Memory B cell (primary cell): ENCODE measurements at regions not wholly inside any gene's neighbourhood (a gene's known extent, or its start where the extent isn't known, plus 50 kb on each side); places are given as distances from the start of the nearest gene placed in this dataset.
"Not testable (repeated sequence)": the region's sequence is repeated elsewhere in the genome, so short reads cannot be mapped to it uniquely, and the experiment has no call there.

Experiments
- ATAC-seq: fragments of 150-1000 bp; cut with Tn5 transposase; 2 replicates; pipeline ENCODE4 v1.10.0; 2021; ENCODE audit warnings: low read depth, mild to moderate bottlenecking, moderate library complexity
- DNase-seq, 2 donors: peaks; one replicate each; pipeline ENCODE4 v3.0.0; 2022; ENCODE audit warnings: low spot score in 2 of 2
- H3K27ac Mint-ChIP-seq: one replicate; pipeline ENCODE4 v1.8.0; 2022; ENCODE audit warnings: mild to moderate bottlenecking, moderate library complexity, mixed read lengths
- H3K27me3 Mint-ChIP-seq: one replicate; pipeline ENCODE4 v1.8.0; 2022; ENCODE audit warnings: mixed read lengths
- H3K36me3 Mint-ChIP-seq: one replicate; pipeline ENCODE4 v1.8.0; 2022; ENCODE audit warnings: mild to moderate bottlenecking, mixed read lengths
- H3K4me1 Mint-ChIP-seq: one replicate; pipeline ENCODE4 v1.8.0; 2022; ENCODE audit warnings: mixed read lengths
- H3K4me3 Mint-ChIP-seq: one replicate; pipeline ENCODE4 v1.8.0; 2022; ENCODE audit warnings: mild to moderate bottlenecking, moderate library complexity, mixed read lengths
- H3K9me3 Mint-ChIP-seq: one replicate; pipeline ENCODE4 v1.8.0; 2022; ENCODE audit warnings: mixed read lengths

DNA sequence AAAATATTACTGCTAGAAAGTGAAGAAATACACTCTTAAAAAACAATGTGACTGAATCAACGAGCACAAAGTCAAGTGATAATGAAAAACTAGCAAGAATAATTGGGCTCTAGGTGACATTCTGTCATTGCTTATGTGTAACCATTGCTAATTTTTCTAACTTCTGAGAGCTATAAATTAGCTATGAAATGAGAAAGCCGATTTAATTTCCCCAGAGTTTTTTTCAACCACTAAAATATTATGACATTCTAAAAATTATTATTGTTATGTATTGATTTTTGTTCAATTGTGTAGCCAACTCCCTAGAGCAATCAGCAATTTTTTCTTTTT, 458.6 kb upstream of the ATXN8OS start:
- Mint-ChIP-seq H3K9me3 (no peaks in the 10 kb centered on the region), H3K36me3 (no peaks in the 10 kb centered on the region), H3K27ac (no peak overlapping the region), H3K4me1 (no peaks in the 10 kb centered on the region), H3K27me3 (no peaks in the 10 kb centered on the region), H3K4me3 (no peak overlapping the region)
- no peak for DNase-seq
- ATAC-seq, result no peak

DNA sequence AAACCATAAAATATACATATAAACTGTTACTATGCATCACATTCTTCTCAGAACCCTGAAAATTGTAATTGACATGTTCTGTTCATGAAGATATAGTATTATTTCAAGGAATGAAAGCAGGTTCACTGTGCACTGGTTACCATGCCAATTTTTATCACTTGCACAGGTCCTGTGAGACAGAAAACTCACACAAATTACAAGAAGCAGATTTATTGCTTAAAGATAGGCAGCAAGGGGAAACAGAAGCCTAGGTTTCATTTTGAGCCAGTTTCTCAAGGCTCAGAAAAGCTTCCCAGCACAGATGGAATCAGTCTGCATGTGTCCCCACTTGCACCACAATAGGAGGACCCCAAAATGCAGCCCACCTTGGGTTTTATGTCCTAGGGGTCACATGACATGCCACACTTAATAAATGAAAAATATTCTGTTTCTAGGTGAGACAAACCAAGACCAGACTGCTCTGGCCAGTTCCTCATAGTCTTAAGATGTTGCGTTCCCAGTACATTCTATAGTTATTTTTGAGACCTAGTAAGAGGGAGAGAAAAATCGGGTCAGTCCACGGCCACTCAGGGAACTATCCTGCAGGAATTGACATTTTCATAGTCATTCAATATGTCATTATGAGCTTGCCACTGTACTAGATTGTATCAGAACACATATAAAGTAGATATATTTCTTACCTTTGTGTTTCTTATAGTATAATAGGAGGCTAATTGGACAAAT, 459.1 kb upstream of the ATXN8OS start:
- H3K4me1 Mint-ChIP-seq, result no peaks in the 10 kb centered on the region
- ATAC-seq, result no peak

DNA sequence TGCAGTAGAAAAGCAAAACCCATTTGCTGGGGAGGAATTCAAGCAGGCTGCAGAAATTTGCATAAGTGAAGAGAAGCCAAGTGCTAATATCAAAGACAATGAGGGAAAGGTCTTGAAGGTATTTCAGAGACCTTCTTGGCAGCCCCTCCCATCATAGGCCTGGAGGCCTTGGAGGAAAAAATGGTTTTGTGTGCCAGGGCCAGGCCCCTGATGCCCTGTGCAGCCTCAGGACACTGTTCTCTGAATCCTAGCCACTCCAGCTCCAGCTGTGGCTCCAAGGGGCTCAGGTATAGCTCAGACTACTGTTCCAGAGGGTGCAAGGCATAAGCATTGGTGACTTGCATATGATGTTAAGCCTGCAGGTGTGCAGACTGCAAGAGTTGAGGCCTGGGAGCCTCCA, 463.2 kb upstream of the ATXN8OS start:
- Mint-ChIP-seq H3K27me3 (no peaks in the 10 kb centered on the region), H3K9me3 (peaks cover 1% of the 10 kb centered on the region), H3K36me3 (no peaks in the 10 kb centered on the region), H3K27ac (no peak overlapping the region), H3K4me1 (no peaks in the 10 kb centered on the region), H3K4me3 (no peak overlapping the region)
- DNase-seq (no peak), ATAC-seq (no peak)

More for the DNA sequence above, 459.1 kb upstream of the ATXN8OS start:
- no peak for DNase-seq
- Mint-ChIP-seq H3K27me3 (no peaks in the 10 kb centered on the region), H3K4me3 (no peak overlapping the region), H3K27ac (no peak overlapping the region), H3K9me3 (no peaks in the 10 kb centered on the region), H3K36me3 (no peaks in the 10 kb centered on the region)

DNA sequence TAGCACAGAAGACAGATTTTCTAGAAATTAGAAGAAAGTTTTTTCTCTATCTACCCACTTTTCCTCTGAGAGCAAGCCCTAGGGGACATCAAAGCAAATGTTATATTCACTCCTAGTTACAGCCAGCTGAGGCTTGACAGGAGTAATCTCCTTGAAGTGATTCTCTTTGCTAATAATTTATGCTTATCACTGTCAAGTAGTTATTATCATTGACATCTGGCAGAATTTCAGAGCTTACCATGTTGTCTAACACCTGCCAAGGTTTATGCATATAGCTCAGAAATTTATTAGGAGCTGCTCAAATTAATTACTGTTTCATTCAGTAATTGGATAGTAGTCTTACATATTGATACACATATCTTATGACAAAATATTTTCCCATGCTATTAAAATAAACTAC, 465.9 kb upstream of the ATXN8OS start:
- Mint-ChIP-seq H3K36me3 (no peaks in the 10 kb centered on the region), H3K4me1 (no peaks in the 10 kb centered on the region), H3K27ac (no peak overlapping the region), H3K9me3 (peaks cover 3% of the 10 kb centered on the region), H3K27me3 (no peaks in the 10 kb centered on the region), H3K4me3 (no peak overlapping the region)
- DNase-seq, result no peak
- ATAC-seq, result no peak

DNA sequence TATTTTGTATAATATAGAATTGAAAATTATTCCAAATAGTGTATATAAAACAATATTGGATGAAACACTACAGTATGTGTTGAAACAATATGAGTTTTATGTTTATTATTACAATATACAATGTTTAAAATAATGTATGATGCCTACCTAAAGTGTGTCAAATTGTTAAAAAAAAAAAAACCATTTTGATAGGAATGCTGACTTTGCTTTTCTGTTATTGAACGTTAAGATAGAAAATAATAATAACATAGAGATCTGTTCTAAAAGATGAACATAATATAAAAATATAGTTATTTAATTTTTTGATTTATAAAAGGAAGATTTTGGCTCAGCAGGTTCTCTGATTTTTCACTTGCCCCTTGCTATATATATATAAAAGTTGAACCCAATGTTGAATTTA, 474.6 kb upstream of the ATXN8OS start:
- Mint-ChIP-seq H3K36me3 (no peaks in the 10 kb centered on the region), H3K9me3 (peaks cover 2% of the 10 kb centered on the region), H3K27me3 (no peaks in the 10 kb centered on the region), H3K27ac (no peak overlapping the region), H3K4me1 (no peaks in the 10 kb centered on the region), H3K4me3 (no peak overlapping the region)
- DNase-seq (no peak), ATAC-seq (no peak)

DNA sequence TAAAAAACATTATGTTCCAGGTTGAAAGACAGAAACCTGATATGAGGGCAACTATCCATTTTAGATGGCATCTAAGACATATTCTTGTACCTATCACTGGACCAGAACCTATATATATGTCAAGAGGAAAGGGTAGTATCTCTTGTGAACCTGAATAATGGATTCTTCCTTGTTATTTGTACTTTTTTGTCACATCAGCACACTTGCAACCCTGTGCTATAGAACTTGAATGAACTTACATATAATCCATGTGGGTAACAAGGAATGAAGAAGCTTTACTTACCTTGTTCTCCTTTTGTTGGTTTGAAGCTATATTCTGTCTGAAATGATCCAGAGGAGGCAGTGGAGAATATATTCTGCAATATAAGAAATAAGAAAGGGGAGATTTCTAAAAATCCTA, 483.7 kb upstream of the ATXN8OS start:
- ATAC-seq (no peak), DNase-seq (no peak)
- Mint-ChIP-seq H3K9me3 (peaks cover 3% of the 10 kb centered on the region), H3K27me3 (no peaks in the 10 kb centered on the region), H3K27ac (no peak overlapping the region), H3K36me3 (no peaks in the 10 kb centered on the region), H3K4me1 (no peaks in the 10 kb centered on the region), H3K4me3 (no peak overlapping the region)

DNA sequence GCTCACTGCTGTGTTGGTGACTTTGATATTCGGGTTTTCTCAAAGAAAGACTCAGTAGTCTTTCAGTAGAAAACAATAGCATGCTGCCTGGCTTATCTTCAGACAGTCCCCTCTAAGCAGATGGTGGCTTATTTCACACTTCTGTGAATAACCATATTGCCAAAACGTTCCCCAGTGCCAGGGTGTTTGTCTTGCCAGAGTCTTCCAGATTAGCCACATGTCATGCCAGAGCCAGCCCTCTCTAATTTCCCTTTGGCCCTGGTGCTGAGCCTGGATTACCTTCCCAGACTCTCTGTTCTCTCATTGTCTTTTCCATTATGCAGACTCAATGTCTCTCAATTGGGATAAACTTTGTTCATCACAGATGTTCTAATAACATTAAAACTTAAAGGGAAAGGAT, 488.0 kb upstream of the ATXN8OS start:
- H3K27ac Mint-ChIP-seq, result no peak overlapping the region
- DNase-seq (no peak), ATAC-seq (no peak)
- H3K36me3 Mint-ChIP-seq, result no peaks in the 10 kb centered on the region
- peaks cover 1% of the 10 kb centered on the region for H3K9me3 Mint-ChIP-seq
- no peaks in the 10 kb centered on the region for H3K4me1 Mint-ChIP-seq
- no peak overlapping the region for H3K4me3 Mint-ChIP-seq
- no peaks in the 10 kb centered on the region for H3K27me3 Mint-ChIP-seq

DNA sequence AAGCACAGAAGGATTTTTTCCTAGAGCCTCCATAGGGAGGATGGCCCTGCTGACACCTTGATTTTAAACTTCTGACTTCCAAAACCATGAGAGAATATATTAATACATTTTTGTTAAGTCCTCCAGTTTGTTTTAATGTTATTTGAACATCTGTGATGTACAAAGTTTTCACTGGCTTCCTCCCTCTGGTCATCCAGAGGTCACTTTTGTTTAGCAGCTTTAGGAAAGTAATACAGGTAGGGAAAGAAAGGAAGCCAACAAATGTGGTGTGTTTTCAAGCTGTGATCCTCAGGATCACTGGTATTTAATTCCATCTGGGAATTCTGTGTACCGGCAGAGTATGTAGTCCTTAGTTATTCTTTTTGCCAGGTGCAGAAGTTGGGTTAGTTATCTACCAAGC, 488.8 kb upstream of the ATXN8OS start:
- Mint-ChIP-seq H3K27me3 (no peaks in the 10 kb centered on the region), H3K4me1 (no peaks in the 10 kb centered on the region), H3K9me3 (peaks cover 3% of the 10 kb centered on the region), H3K27ac (no peak overlapping the region), H3K36me3 (no peaks in the 10 kb centered on the region), H3K4me3 (no peak overlapping the region)
- ATAC-seq (no peak), DNase-seq (no peak)

DNA sequence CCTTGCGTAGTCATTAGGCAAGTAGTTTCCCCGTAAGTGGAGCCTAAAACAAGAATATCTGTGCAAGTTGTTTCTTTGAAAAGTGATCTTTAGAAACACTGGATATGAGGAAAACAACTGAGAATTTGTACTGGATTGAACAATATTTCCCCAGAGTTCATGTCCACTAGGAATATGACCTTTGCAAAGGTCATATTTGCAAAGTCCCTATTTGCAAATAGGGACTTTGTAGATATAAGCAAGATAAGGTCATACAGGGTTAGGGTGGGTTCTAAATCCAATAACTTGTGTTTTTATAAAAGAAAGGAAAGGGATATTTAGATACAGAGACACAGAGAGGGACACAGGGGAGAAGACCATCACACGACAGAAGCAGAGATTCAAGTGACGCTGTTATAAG, 489.2 kb upstream of the ATXN8OS start:
- Mint-ChIP-seq H3K9me3 (peaks cover 3% of the 10 kb centered on the region), H3K27me3 (no peaks in the 10 kb centered on the region), H3K36me3 (no peaks in the 10 kb centered on the region), H3K27ac (no peak overlapping the region), H3K4me3 (no peak overlapping the region), H3K4me1 (no peaks in the 10 kb centered on the region)
- ATAC-seq, result no peak
- DNase-seq, result no peak

DNA sequence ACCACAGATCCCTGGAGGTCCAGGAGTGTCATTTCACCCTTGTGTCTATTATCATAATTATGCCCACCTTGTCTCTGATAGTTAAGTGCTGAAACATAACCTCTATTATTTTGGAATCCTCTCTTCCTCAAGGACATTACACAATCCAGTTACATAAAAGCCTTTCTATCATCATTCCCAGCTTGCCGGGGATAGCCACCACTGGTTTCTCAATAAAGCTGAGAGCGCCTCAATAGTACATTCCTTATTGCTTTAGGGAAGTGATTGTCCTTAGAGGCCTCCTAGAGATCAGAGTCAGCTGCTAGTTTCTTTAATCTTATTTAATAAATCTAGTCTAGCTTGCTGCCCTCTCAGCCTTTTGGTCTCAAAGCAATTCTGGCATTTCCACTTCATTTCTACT, 490.0 kb upstream of the ATXN8OS start:
- no peak for DNase-seq
- no peaks in the 10 kb centered on the region for H3K36me3 Mint-ChIP-seq
- no peak for ATAC-seq
- H3K4me1 Mint-ChIP-seq, result no peaks in the 10 kb centered on the region
- no peak overlapping the region for H3K27ac Mint-ChIP-seq
- peaks cover 3% of the 10 kb centered on the region for H3K9me3 Mint-ChIP-seq
- H3K27me3 Mint-ChIP-seq, result no peaks in the 10 kb centered on the region
- no peak overlapping the region for H3K4me3 Mint-ChIP-seq

DNA sequence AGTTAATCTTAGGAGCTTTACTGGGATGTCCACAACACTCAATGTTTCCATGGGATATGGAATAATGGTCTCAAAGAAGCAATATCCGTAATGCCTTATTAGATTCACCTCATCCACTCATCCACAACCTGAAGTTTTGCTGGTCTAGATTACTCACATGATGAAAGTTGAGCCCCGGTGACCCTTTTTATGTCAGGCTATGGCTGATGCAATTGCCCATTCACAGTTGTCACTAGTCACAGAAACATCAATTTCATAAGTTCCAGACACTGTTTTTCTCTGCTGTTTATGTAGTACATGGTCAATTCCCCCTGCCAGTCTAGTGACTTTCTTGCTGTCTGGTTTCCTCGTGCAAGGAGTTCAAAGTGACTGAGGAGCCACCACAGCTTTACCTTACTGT, 491.2 kb upstream of the ATXN8OS start:
- no peak for ATAC-seq
- Mint-ChIP-seq H3K4me3 (no peak overlapping the region), H3K27ac (no peak overlapping the region), H3K4me1 (no peaks in the 10 kb centered on the region), H3K9me3 (peaks cover 3% of the 10 kb centered on the region), H3K27me3 (no peaks in the 10 kb centered on the region), H3K36me3 (no peaks in the 10 kb centered on the region)
- no peak for DNase-seq

DNA sequence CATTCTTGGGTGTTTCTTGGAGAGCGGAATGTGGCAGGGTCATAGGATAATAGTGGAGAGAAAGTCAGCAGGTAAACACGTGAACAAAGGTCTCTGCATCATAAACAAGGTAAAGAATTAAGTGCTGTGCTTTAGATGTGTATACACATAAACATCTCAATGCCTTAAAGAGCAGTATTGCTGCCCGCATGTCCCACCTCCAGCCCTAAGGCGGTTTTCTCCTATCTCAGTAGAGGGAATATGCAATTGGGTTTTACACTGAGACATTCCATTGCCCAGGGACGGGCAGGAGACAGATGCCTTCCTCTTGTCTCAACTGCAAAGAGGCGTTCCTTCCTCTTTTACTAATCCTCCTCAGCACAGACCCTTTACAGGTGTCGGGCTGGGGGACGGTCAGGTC, 492.6 kb upstream of the ATXN8OS start:
- H3K9me3 Mint-ChIP-seq, H3K27me3 Mint-ChIP-seq, ATAC-seq, DNase-seq, H3K4me3 Mint-ChIP-seq, H3K36me3 Mint-ChIP-seq, H3K27ac Mint-ChIP-seq, H3K4me1 Mint-ChIP-seq: not testable (repeated sequence)

DNA sequence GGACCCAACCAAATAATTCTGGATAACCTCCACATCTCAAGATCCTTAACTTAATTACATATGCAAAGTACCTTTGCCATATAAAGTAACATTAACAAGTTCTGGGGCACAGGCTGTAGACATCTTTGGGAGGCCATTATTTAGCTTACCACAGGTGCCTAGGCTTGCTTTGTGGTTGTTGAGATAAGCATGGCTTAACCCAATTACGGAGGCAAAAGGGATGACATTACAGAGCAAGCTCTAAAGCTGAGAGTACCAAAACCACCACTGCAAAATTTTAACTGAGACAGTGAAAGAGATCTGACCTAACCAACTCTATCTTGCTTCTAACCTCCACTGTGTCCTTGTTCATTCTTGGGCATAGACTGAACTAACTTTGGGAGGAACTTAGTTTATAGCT, 502.9 kb upstream of the ATXN8OS start:
- no peak overlapping the region for H3K27ac Mint-ChIP-seq
- no peaks in the 10 kb centered on the region for H3K4me1 Mint-ChIP-seq
- no peak for DNase-seq
- H3K27me3 Mint-ChIP-seq, result no peaks in the 10 kb centered on the region
- H3K9me3 Mint-ChIP-seq, result peaks cover 2% of the 10 kb centered on the region
- H3K36me3 Mint-ChIP-seq, result no peaks in the 10 kb centered on the region
- H3K4me3 Mint-ChIP-seq, result no peak overlapping the region
- no peak for ATAC-seq

DNA sequence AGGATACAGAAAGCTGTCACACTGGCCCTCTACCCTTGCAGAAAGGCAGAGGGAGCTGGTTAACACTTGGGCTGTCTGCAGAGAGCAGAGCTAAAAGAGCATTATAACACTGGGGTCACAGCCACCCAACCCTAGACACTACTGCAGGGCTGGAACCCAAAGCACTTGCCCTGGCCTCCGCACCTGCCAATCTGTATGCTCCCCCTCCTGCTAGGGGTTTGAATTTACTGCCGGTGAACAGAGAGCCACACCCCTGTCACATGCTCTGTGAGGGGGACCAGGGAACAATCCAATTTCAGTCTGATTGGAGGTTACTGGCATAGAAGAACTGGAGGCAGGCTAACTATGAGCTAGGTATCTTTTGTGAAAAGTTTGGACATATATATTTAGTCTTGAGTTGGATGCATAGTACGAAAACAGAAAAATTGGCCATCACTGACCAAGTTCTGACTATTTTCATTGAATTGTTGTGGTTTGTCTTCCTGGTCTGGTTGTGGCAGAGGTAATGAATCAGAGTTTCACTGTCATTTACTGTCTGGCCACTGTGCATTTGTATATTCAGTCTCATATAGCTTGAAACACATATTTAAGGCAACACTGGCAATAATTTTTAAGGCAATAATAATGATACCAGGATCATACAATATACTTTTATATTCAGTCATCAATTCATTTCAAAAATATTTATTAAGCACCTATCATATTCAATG, 504.3 kb upstream of the ATXN8OS start:
- Mint-ChIP-seq H3K27me3 (no peaks in the 10 kb centered on the region), H3K9me3 (peaks cover 2% of the 10 kb centered on the region), H3K4me1 (no peaks in the 10 kb centered on the region), H3K27ac (no peak overlapping the region), H3K36me3 (no peaks in the 10 kb centered on the region), H3K4me3 (no peak overlapping the region)
- DNase-seq, result no peak
- no peak for ATAC-seq

DNA sequence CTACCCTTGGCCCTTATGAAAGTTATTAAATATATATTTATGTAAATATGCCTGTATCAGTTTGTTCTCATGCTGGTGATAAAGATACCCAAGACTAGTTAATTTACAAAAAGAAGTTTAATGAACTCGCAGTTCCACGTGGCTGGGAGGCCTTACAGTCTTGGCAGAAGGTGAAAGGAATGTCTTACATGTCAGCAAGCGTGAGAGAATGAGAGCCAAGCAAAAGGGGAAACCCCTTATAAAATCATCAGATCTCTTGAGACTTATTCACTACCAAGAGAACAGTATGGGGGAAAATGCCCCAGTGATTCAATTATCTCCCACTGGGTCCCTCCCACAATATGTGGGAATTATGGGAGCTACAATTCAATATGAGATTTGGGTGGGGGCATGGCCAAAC, 506.0 kb upstream of the ATXN8OS start:
- Mint-ChIP-seq H3K4me3 (no peak overlapping the region), H3K4me1 (no peaks in the 10 kb centered on the region), H3K27me3 (no peaks in the 10 kb centered on the region), H3K27ac (no peak overlapping the region), H3K9me3 (peaks cover 2% of the 10 kb centered on the region), H3K36me3 (no peaks in the 10 kb centered on the region)
- ATAC-seq, result no peak
- DNase-seq, result no peak
